ENCODE measurements at regions not wholly inside any gene's neighbourhood (a gene's known extent, or its start where the extent isn't known, plus 50 kb on each side); places are given as distances from the start of the nearest gene placed in this dataset.
"Not testable (repeated sequence)": the region's sequence is repeated elsewhere in the genome, so short reads cannot be mapped to it uniquely, and the experiment has no call there.

DNA sequence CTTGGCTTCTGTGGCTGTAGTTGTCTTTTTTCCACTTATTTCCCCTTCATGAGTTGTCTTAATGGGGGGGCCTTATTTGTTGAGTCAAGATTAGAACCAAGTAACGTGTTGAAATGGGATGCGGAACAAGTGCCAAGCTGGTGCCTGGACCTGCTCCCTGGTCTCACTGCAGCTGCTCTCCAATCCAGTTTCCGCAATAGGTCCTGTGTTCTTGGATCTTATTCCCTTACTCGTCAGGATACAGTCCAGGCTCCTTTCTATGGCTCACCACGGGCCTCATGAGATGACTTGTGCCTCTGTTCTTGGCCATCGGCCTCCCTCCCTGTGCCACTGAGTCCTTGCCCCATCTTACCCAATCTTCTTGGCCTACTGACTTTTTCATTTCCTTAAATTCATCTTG, 159.6 kb upstream of the CADM1 start:
- no peak for DNase-seq

DNA sequence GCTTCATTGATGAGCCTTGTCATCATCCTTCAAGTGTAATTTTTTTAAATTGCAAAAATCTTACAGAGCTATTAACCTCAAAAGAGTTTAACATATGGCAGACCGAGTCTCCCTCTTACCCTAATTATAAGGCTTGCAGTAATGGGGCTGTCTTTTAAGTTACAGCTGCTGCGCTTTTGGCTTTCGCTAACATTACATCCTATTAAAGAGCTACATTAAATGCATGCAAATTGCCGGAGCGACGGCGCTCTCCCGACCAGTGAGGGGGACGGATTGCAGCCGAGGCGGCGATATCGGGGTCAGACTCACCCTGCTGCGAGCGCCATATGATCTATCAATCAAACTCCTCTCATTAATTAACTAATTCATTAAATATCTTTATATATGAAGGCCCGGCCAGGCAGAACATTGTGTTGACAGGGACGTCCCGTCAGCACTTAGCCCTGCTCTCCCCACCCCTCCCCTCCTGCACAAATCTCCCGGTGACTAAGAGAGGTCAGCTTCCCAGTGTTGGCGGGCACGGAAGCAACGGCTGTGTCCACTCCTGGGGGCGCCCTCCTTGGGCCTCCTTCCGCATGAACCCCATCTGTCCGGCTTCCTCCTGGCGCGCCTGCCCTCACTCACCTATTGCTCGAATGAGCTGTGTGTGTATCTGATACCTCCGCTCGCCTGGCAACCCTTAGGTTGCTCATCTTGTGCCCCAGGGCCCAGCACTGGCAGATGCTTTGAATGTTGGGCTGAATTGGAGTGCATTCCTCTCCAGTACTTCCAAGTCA, 156.0 kb upstream of the CADM1 start:
- no peak for DNase-seq

DNA sequence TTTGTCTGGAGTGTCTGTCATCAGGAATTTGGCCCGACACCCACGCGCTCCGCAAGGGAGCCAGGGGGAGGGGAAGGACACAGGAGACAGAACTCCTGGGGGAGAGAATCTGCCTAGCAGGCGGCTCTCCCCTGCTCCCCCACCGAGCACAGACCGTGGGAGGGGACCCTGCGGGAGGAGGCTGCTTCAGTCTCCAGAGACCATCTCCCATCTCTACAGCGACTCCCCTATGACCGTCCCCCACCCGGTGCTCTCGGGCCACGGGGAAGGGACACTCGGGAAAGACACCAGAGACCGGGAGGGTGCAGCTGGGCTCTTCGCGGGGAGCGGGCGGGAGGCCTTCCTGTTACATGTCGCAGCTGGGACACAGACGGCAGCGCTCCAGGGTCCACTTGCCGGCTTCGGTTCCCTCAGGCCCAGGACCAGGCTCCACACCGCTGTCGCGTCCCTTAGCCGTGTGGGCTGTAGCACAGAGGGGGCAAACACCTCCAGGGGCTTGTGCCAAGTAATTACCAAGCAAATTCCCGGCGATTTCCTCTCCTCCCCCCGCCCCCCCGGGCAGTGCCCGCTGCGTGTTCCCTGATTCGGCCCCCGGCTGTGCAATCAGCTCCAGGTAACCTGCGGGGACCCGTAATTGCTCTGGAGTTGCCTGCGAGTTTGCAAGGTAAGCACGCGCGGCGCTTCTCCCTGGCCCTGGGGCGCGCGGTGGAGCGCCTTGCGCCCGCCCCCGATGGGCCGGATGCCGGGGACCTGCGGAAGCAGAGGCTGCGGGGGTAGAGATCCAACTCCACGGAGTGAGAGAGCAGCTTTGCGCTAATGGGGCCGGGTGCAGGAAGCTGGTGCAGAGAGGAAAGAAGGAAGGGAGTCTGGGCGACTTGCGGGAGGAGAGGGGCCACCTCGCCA, 155.1 kb upstream of the CADM1 start:
- DNase-seq, result peak; percentile 49

DNA sequence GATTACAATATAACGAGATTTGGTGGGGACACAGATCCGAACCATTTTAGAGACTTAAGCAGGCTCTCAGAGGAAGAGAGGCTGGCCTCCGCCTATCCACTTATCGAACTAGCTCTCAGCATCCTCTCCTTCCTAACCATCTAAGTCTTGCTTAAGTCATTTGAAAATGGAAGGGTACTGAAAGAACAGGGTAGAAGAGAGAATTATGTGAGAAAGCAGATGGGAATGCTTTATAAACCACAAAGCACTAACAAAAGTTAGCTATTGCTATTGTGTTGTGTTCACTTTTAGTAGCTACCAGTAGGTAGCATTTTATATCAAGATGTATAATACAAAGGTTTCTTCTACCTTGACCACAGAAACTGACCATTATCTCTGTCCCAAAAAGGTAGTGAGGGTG, 153.4 kb upstream of the CADM1 start:
- no peak for DNase-seq

DNA sequence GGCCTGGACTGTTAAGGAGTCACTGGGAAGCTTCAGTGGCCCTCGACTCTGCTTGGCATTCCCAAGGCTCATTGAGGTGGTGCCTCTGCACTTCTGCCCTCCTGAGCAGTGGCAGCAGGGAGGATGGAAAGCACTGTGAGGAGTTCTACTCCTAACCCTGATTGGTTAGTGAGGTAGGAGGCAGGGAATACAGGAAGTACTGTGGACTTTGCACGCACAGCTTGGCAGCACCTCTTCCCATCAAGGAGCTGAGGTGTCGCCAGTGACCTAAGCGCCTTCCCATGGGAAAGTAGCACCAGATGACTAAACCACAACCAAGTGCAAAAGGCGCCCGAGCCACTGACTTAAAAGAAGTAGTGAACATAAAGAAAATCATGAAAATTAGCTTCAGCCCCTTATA, 152.5 kb upstream of the CADM1 start:
- DNase-seq, result no peak

DNA sequence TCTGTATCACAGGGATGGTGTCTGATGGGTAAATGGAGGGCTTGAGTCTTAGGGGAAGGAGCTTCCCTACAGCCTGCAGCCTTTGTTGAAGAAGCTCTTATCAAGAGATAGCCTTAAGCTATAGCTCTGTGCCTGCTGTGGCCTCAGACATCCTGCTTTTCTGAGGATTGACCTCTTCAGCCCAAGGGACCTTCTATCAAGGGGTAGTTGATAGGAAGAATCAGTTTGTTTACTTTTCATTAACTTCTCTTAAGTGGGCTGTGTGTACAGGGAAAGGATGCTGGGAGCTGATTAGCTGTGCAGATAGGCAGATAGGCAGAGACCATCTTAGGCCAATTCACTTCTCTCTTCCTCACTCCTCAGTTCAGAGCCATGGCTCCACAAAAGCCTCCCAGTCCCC, 151.8 kb upstream of the CADM1 start:
- DNase-seq, result no peak

DNA sequence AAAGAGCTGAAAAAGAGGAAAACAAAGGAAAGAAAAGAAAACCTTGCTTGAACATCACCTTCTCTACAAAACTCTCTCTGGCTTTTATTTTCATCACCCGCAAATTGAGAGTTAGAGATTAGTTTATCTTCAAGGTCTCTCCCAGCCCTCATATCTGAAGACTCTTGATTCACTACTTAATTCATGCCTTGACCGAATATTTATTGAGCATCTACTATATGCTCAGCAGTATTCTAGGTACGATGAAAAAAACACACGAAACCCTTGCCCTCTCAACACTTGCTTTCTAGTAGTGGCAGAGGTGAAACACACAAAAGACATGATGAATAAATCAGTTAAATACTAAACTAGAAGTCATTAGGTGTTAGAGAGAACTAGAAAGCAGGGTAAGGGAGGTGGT, 150.6 kb upstream of the CADM1 start:
- no peak for DNase-seq

DNA sequence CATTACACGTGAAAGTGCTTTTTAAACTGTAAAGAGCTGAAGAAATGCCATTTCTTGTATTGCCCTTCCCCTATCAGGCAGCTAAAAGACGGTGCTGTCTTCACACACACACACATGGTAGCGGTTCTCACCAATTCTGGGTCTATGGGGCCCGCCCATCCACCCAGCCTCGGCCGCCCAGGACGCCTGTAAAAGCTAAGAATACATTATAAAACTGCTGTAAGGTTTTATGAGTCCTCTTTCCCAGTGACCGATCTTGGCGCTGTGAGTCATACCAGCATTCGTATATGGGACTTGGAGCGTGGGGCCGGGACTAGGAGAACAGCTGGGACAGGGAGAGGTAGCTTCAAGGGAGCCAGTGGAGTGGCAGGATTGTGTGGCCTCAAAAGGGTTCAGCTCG, 149.7 kb upstream of the CADM1 start:
- DNase-seq, result no peak

DNA sequence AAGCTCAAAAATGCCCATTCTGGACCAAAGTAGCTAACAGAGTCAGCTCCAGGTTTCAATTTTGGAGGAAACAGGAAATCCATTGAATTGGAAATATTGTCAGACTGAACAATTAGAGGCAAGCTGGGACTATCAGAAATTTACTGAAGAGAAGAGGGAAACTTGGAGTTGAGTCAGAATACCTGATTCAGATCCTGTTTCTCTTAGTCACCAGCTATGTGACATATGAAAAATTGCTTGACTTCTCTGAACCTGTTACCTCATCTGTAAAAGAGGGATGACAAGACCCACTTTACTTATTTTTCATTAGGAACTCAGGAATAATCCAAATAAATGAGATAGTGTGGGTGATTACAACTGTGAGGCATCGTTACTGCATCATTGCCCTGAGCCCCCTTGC, 148.9 kb upstream of the CADM1 start:
- no peak for DNase-seq

DNA sequence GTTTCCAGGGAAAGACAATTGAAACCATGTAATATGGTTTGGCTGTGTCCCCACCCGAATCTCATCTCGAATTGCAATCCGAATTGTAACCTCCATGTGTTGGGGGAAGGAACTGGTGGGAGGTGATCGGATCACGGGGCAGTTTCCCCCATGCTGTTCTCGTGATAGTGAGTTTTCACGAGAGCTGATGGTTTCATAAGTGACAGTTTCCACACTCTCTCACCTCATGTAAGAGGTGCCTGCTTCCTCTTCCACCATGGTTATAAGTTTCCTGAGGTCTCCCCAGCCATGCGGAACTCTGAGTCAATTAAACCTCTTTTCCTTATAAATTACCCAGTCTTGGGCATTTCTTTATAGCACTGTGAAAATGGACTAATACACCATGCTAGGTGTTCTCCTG, 148.3 kb upstream of the CADM1 start:
- DNase-seq, result no peak

DNA sequence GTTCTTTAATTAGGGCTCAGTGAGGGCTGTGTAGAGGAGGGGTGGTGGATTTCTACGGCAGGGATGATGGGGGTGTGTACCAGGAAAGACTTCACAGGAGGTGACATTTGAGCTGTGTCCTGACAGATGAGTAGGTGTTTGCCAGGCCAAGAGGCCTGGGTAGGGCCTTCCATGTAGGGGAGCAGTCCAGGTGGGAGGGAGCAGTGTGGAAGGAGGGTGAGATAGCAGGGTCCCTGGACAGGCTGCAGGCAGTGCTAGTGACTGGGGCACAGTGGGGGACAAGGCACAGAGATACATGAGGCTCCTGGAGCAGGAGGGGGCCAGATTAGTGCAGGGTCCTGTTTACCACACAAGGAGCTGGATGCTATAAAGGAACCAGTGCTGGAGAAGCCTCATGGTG, 147.9 kb upstream of the CADM1 start:
- no peak for DNase-seq

DNA sequence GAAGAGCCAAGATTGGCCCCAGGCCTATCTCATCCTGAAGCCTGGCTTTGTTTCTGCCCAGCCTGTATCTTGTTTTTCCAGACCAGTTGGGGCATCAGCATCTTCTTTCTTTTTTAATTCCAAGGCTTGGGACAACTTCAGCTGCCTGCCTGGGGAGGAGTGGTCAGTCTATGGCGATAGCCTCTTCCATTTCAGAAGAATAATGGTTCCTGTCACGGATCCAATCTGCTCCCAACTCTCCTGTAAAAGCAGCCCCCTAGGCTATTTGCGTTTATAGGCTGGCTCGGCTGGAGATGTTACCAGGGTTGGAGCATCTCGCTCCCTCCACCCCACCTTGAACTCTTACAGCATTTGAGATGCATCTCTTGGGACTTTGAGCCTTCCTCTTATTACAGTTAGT, 145.2 kb upstream of the CADM1 start:
- no peak for DNase-seq

DNA sequence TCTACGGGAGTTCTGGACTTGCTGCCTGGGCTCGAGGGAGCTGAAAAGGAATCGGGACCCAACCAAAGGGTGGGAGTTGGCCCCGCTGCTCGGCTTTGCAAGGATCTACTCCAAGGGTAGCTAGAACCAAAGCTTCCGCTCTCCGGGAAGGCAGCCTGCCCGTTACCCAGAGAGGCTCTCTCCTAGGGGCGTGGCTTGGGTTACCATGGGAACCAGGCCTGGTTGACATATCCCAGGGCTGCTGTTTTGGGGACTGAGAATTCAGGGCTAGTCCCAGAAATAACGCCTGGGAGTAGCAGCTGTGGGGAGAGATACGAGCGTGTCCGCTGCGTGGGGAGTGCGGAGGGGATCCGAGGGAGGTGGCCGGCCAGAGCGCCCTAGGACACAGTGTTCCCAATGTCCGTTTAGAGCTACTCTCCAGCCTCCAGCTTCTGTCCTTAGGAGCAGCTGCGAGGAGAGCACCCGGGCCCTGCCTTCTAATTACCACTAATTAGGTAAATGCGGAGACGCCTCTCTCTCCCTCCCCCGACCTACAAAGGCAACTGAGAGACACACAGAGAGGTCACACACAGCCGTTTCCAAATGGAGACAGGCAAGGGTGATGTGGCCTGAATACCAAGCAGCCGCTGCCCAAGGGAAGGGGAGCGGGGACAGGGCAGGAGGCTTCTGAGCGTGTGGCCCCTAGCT, 141.6 kb upstream of the CADM1 start:
- DNase-seq, result no peak

DNA sequence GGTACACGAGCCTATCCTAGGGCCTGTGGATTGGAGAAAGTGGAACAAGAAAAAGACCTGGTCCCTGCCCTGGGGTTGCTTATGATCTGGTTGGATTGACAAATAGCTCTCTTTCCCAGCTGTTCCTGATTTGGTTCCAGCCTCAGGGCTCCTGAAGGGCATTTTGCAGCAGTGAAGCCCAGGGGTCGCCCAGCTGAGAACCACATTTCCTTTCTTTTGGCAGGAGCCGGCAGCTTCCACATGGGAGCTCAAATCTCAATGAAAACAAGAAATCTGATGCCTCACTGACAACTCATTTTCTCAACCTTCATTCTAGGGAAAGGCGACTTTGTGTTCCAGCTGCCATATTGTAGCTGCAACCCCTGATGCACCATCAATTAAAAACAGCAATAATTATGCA, 140.6 kb upstream of the CADM1 start:
- no peak for DNase-seq

DNA sequence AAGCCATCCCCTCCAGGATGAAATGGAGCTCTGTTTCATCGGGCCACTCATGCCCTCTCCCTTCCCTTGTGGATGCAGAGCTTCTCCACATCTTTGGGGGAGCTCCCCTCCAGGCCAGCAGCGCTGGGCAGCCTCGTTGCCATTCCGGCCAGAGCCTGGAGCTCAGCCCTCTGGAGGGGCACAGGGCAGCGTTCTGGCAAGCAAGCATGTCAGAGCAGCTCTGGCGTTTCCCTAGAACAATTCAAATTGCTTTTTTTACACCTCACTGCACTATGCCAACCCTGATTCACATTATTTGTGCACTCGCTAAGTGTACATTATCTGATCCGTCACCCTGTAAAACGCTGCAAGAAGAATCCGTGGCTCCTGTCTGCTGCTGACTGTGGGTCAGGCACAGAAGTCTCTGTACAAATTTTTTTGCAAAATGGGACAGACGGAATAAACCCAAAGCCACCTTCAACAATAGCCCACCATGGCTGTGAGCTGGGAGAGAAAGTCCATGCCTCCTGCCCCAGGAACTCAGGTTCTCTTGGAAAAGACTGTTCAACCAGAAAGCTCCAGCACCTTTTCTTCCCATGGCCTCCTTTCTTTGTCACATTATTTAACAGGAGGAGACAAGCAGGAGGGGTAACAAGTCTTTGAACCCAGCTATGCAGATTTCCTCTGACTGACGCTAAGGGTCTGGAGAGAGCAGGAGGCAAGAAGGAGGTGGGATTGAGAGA, 139.5 kb upstream of the CADM1 start:
- no peak for DNase-seq

DNA sequence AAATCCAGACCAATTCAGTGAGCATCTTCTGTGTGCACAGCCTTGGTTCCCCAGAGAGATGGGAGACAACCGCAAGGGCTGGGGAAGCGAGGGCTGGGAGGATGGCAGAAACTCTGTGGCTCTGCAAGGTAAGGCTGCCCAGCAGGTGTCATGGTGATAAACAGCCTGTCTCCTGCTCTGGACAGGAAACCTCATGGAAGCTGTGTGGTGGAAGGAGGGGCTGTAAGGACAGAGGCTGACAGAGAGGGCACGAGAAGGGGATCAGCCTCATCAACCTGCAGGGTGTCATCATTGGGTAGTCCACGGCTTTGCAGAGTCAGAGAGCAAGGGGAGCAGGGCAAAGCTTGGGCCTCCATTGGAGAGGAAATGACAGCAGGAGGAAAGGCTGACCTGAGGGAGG, 138.4 kb upstream of the CADM1 start:
- DNase-seq, result no peak

DNA sequence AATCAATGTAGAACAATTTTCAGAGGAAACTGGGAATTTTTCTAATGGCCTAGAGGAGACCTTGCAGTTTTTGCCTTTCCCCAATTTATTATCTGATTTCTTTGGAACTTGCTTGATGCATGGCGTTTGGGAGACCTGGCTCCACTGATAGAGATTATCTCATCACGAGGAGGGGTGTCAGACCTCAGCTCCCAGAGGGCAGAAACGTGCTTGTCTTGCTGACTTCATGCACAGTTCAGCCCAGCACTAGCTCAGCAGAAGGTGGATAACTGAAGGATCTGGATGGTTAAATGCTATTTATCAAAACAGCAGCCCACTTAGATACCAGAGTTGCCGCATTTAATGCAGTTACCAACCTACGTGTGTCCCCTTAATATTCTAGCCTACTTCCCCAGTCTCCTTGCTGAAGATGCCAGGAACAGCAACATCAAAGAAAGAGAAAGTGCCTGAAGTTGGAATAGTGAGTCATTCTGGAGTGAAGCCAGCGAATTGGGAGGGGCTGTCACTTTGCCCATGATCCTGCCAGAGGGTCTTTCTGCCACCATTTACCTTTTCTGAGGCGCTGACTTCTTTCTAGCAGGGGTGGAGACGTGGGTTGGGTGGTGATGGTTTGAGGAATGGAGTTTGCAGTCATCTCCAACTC, 133.5 kb upstream of the CADM1 start:
- DNase-seq, result no peak

DNA sequence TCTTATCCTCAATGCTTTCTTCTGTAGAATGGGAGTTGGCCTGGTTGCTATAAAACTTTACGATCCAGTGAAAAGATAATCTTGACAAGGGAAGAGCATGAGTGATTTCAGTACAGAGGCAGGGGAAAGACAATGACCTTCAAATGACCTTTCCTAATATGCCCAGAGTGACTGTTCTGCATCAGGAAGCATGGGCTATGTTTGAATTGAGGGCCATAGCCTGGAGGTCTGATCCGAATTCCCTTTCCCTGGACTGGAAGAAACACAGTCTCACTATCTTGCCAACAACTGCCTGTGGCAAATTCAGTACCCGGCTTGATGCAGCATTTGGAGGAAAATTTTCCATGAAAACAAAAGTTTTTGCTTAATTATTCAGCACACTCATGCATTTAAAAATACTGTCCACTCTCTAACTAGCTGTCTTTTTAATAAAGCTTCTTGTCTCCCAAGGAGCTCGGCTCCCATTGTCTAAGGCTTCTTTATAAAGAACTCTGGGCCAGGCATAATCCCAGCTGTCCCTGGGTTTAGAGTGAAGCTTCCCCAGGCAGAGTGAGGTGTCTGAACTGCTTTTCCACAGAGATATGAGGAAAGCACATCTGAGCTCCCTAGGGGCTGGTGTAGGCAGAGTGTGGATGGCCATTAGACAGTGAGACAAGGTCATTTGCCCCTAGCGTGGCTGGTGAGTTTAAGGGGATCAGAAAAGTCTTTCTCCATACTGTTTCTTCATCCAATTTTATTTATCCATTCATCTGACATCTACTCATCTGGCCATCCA, 132.7 kb upstream of the CADM1 start:
- no peak for DNase-seq

DNA sequence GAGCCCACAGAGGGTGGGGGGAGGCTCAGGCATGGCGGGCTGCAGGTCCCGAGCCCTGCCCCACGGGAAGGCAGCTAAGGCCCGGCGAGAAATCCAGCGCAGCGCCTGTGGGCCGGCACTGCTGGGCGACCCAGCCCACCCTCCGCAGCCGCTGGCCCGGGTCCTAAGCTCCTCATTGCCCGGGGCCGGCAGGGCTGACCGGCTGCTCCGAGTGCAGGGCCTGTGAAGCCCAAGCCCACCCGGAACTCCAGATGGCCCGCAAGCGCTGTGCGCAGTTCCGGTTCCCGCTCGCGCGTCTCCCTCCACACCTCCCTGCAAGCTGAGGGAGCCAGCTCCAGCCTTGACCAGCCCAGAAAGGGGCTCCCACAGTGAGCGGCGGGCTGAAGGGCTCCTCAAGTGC, 129.8 kb upstream of the CADM1 start:
- not testable (repeated sequence) for DNase-seq

DNA sequence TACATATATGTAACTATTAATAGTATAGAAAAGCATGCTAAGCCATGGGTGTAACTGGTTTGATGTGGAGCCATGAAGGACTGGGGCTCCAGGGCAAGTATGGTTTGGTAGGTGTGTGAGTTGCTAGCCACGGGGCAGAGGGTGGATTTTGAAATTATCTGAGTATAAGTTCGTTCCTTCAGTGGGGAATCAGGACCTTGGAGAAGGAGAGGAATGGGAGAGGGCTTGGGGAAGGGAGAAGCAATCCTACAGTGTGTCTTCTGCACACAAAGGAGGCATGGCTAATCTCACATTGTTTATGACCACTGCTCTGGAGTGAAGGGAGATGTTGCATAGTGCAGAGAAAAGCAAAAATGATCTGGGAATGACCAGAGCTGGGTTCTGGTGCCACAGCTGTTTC, 127.8 kb upstream of the CADM1 start:
- DNase-seq, result no peak

DNA sequence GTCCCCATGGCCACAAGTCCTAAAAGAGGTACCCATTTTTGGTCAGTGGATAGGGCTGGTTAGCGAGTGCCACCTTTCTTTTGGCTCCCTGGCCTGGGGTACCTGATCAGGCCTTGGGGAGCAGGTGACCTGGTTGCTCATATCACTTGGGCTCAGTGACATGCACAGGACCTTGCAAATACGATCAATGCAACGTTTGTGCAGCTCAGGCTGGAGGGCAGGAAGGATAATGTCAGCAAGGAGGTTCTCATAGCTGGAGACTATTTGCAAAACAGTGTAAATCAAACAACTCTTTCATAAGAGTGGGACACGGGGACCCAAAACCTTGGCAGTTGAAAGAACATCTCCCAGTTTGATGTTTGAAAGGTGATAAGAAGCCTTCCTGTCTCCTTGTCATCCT, 127.4 kb upstream of the CADM1 start:
- DNase-seq, result no peak

DNA sequence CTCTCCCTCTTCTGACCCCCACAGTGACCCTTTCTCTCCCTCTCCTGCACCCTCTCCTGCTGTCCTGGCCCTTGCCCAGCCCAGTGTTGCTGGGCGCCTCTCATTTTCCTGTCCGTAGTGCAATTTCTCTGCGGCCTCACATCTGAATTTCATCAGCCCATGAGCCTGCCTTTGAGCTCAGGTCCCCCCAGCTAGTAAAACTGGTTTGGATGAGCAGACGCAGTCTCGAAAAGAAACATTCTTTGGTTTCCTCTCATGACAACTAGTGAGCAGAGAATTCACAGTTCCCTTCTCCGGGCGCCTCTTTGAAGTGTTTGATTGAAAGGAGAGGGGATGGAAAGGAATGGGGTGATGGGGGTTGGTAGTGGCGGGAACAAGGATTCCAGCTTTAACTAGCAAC, 126.0 kb upstream of the CADM1 start:
- no peak for DNase-seq

All from NCI-H1092 (cell line).